Neuron (in vitro differentiated cells): ENCODE measurements at regions not wholly inside any gene's neighbourhood (a gene's known extent, or its start where the extent isn't known, plus 50 kb on each side); places are given as distances from the start of the nearest gene placed in this dataset.
A peak's percentile ranks its signal among the peaks of the same experiment; 100 is the strongest.
"Not testable (repeated sequence)": the region's sequence is repeated elsewhere in the genome, so short reads cannot be mapped to it uniquely, and the experiment has no call there.

Experiments used
- H2AFZ ChIP-seq: one replicate; pipeline ENCODE4 v1.6.1; 2013; ENCODE audit warnings: low read depth, mild to moderate bottlenecking, inconsistent platforms, low read length, moderate library complexity
- H3K27me3 ChIP-seq: one replicate; pipeline ENCODE4 v1.6.1; 2013; ENCODE audit warnings: low read length; ENCODE audit not compliant: insufficient read depth
- H3K36me3 ChIP-seq: one replicate; pipeline ENCODE4 v1.6.1; 2013; ENCODE audit warnings: low read length; ENCODE audit not compliant: insufficient read depth
- H3K4me1 ChIP-seq: one replicate; pipeline ENCODE4 v1.6.1; 2013; ENCODE audit warnings: low read length; ENCODE audit not compliant: insufficient read depth
- H3K4me3 ChIP-seq: 2 replicates; pipeline ENCODE4 v1.5.1; 2013; ENCODE audit warnings: mild to moderate bottlenecking, low read length, moderate library complexity
- H3K9me3 ChIP-seq: one replicate; pipeline ENCODE4 v1.6.1; 2013; ENCODE audit warnings: low read length

GRCh38 chr6:27672113-27672799, 199.4 kb upstream of the ZNF184 start:
- Histone ChIP-seq H3K27me3 (peaks cover 60% of the 10 kb centered on the region), H3K4me3 (peak overlapping the region; percentile 33), H3K9me3 (no peaks in the 10 kb centered on the region), H3K4me1 (peaks cover 2% of the 10 kb centered on the region), H2AFZ (no peak overlapping the region), H3K36me3 (no peaks in the 10 kb centered on the region)

- Histone ChIP-seq H3K9me3 (no peaks in the 10 kb centered on the region), H3K27me3 (peaks cover 68% of the 10 kb centered on the region), H3K4me1 (peaks cover 2% of the 10 kb centered on the region), H3K4me3 (no peak overlapping the region), H2AFZ (no peak overlapping the region), H3K36me3 (no peaks in the 10 kb centered on the region)
Measured at GRCh38 chr6:27669624-27670301, 196.9 kb upstream of the ZNF184 start.

- H3K4me1 ChIP-seq, result peaks cover 2% of the 10 kb centered on the region
- H3K4me3 ChIP-seq, result no peak overlapping the region
- no peaks in the 10 kb centered on the region for H3K9me3 ChIP-seq
- H3K27me3 ChIP-seq, result peaks cover 66% of the 10 kb centered on the region
- no peak overlapping the region for H2AFZ ChIP-seq
- H3K36me3 ChIP-seq, result no peaks in the 10 kb centered on the region
Measured at GRCh38 chr6:27669295-27669623, 196.4 kb upstream of the ZNF184 start.

GRCh38 chr6:27668442-27669294, 195.8 kb upstream of the ZNF184 start:
- no peaks in the 10 kb centered on the region for H3K36me3 ChIP-seq
- peak overlapping the region; percentile 33 for H3K4me3 ChIP-seq
- H3K4me1 ChIP-seq, result peaks cover 2% of the 10 kb centered on the region
- H3K9me3 ChIP-seq, result no peaks in the 10 kb centered on the region
- H2AFZ ChIP-seq, result no peak overlapping the region
- peaks cover 61% of the 10 kb centered on the region for H3K27me3 ChIP-seq

GRCh38 chr6:27667657-27668441, 194.9 kb upstream of the ZNF184 start:
- Histone ChIP-seq H3K9me3 (no peaks in the 10 kb centered on the region), H3K36me3 (no peaks in the 10 kb centered on the region), H3K27me3 (peaks cover 58% of the 10 kb centered on the region), H3K4me1 (peaks cover 2% of the 10 kb centered on the region), H2AFZ (no peak overlapping the region), H3K4me3 (peak overlapping the region; percentile 33)

GRCh38 chr6:27667016-27667656, 194.2 kb upstream of the ZNF184 start:
- H3K9me3 ChIP-seq, result no peaks in the 10 kb centered on the region
- no peaks in the 10 kb centered on the region for H3K36me3 ChIP-seq
- peaks cover 53% of the 10 kb centered on the region for H3K27me3 ChIP-seq
- no peak overlapping the region for H2AFZ ChIP-seq
- H3K4me1 ChIP-seq, result peaks cover 2% of the 10 kb centered on the region
- peak overlapping the region; percentile 33 for H3K4me3 ChIP-seq

- H2AFZ ChIP-seq, result no peak overlapping the region
- peaks cover 12% of the 10 kb centered on the region for H3K27me3 ChIP-seq
- H3K4me1 ChIP-seq, result peaks cover 2% of the 10 kb centered on the region
- no peaks in the 10 kb centered on the region for H3K36me3 ChIP-seq
- H3K9me3 ChIP-seq, result no peaks in the 10 kb centered on the region
- no peak overlapping the region for H3K4me3 ChIP-seq
Measured at GRCh38 chr6:27662769-27663168, 189.9 kb upstream of the ZNF184 start.

- not testable (repeated sequence) for H3K4me3 ChIP-seq, H3K9me3 ChIP-seq, H3K36me3 ChIP-seq, H2AFZ ChIP-seq, H3K4me1 ChIP-seq, H3K27me3 ChIP-seq
Measured at GRCh38 chr6:27662212-27662611, 189.3 kb upstream of the ZNF184 start.

- not testable (repeated sequence) for H3K36me3 ChIP-seq, H3K27me3 ChIP-seq, H3K9me3 ChIP-seq, H2AFZ ChIP-seq, H3K4me1 ChIP-seq, H3K4me3 ChIP-seq
Measured at GRCh38 chr6:27653143-27653825, 180.4 kb upstream of the ZNF184 start.

- H3K4me3 ChIP-seq, result peak overlapping the region; percentile 43
- H3K36me3 ChIP-seq, result no peaks in the 10 kb centered on the region
- no peaks in the 10 kb centered on the region for H3K4me1 ChIP-seq
- no peaks in the 10 kb centered on the region for H3K9me3 ChIP-seq
- no peaks in the 10 kb centered on the region for H3K27me3 ChIP-seq
- peak overlapping the region; percentile 19 for H2AFZ ChIP-seq
Measured at GRCh38 chr6:27651371-27651732, 178.4 kb upstream of the ZNF184 start.

- Histone ChIP-seq H3K36me3 (no peaks in the 10 kb centered on the region), H3K27me3 (no peaks in the 10 kb centered on the region), H2AFZ (peak overlapping the region; percentile 19), H3K9me3 (no peaks in the 10 kb centered on the region), H3K4me3 (peak overlapping the region; percentile 43), H3K4me1 (no peaks in the 10 kb centered on the region)
Measured at GRCh38 chr6:27650620-27651370, 177.9 kb upstream of the ZNF184 start.
